ENCODE measurements at regions not wholly inside any gene's neighbourhood (a gene's known extent, or its start where the extent isn't known, plus 50 kb on each side); places are given as distances from the start of the nearest gene placed in this dataset.

GRCh38 chr3:193842029-193842798, 249.2 kb downstream of the OPA1 start:
- TF ChIP-seq CTCF (IDR thresholded peaks at IDR 0.05; ENCODE audit: poor library complexity, severe bottlenecking) (no peak), RAD21 (conservative IDR thresholded peaks at IDR 0.05) (no peak), EZH2 (IDR thresholded peaks at IDR 0.05; ENCODE audit: borderline replicate concordance, insufficient read depth, low read length, poor library complexity, severe bottlenecking) (no peak), REST (IDR thresholded peaks at IDR 0.05; ENCODE audit: borderline replicate concordance) (no peak)

Data from neural cell (in vitro differentiated cells).